ENCODE measurements at regions not wholly inside any gene's neighbourhood (a gene's known extent, or its start where the extent isn't known, plus 50 kb on each side); places are given as distances from the start of the nearest gene placed in this dataset.

GRCh38 chr16:59699786-59700185 lies 965.7 kb upstream of the GOT2 start:
- Histone ChIP-seq H3K27ac (ENCODE audit: extremely low read depth, low read depth, low read length) (no peak overlapping the region), H3K79me2 (ENCODE audit: control insufficient read depth, insufficient read depth, low read length) (no peaks in the 10 kb centered on the region), H3K9me3 (replicated peaks; ENCODE audit: control insufficient read depth, insufficient read depth, low read depth, low read length) (no peaks in the 10 kb centered on the region), H3K27me3 (ENCODE audit: control insufficient read depth in 2 of 2, insufficient read depth in 2 of 2, low read length in 2 of 2) (no peaks in the 10 kb centered on the region), H2AFZ (ENCODE audit: low read depth, low read length) (no peak overlapping the region), H4K20me1 (replicated peaks; ENCODE audit: control insufficient read depth, insufficient read depth, low read length) (no peaks in the 10 kb centered on the region), H3K36me3 (ENCODE audit: control insufficient read depth, insufficient read depth, low read length) (no peaks in the 10 kb centered on the region), H3K4me2 (ENCODE audit: insufficient read depth, low read length) (no peak overlapping the region), H3K4me1 (replicated peaks in 1 of 2; ENCODE audit: control insufficient read depth in 2 of 2, insufficient read depth in 2 of 2, low read length in 2 of 2) (no peaks in the 10 kb centered on the region), H3K9me1 (ENCODE audit: control insufficient read depth, insufficient read depth, low read length) (no peaks in the 10 kb centered on the region), H3K9ac (ENCODE audit: insufficient read depth in 1 of 2, low read depth in 2 of 2, low read length in 2 of 2) (no peak overlapping the region), H3K4me3 (no peak overlapping the region)
- intact Hi-C loops (cut with micrococcal nuclease), result no loop called here
- POLR2A ChIA-PET, result no interaction called here
- WGBS (ENCODE audit: insufficient coverage, low coverage, missing lambda C conversion rate), result 0% methylated on average over 1 of the region's 1 CpG
- no TSS peak for BruUV-seq (replicated peaks)
- ATAC-seq (no peak), DNase-seq (ENCODE audit: extremely low read depth in 1 of 4, low spot score in 3 of 4) (no peak), FAIRE-seq (no peak)
- CTCF ChIA-PET (ENCODE audit: low intra/inter-chr PET ratio), result no interaction called here
- in situ Hi-C loops (cut with MboI), result no loop called here
- no peak for TF ChIP-seq SUPT5H (IDR thresholded peaks at IDR 0.05)
- TF ChIP-seq ZC3H11A (IDR thresholded peaks at IDR 0.05; ENCODE audit: low read depth, low read length), result no peak
- TF ChIP-seq POLR2H (tag; IDR thresholded peaks at IDR 0.05; ENCODE audit: low read depth), result no peak
- TF ChIP-seq, protein P1, sequence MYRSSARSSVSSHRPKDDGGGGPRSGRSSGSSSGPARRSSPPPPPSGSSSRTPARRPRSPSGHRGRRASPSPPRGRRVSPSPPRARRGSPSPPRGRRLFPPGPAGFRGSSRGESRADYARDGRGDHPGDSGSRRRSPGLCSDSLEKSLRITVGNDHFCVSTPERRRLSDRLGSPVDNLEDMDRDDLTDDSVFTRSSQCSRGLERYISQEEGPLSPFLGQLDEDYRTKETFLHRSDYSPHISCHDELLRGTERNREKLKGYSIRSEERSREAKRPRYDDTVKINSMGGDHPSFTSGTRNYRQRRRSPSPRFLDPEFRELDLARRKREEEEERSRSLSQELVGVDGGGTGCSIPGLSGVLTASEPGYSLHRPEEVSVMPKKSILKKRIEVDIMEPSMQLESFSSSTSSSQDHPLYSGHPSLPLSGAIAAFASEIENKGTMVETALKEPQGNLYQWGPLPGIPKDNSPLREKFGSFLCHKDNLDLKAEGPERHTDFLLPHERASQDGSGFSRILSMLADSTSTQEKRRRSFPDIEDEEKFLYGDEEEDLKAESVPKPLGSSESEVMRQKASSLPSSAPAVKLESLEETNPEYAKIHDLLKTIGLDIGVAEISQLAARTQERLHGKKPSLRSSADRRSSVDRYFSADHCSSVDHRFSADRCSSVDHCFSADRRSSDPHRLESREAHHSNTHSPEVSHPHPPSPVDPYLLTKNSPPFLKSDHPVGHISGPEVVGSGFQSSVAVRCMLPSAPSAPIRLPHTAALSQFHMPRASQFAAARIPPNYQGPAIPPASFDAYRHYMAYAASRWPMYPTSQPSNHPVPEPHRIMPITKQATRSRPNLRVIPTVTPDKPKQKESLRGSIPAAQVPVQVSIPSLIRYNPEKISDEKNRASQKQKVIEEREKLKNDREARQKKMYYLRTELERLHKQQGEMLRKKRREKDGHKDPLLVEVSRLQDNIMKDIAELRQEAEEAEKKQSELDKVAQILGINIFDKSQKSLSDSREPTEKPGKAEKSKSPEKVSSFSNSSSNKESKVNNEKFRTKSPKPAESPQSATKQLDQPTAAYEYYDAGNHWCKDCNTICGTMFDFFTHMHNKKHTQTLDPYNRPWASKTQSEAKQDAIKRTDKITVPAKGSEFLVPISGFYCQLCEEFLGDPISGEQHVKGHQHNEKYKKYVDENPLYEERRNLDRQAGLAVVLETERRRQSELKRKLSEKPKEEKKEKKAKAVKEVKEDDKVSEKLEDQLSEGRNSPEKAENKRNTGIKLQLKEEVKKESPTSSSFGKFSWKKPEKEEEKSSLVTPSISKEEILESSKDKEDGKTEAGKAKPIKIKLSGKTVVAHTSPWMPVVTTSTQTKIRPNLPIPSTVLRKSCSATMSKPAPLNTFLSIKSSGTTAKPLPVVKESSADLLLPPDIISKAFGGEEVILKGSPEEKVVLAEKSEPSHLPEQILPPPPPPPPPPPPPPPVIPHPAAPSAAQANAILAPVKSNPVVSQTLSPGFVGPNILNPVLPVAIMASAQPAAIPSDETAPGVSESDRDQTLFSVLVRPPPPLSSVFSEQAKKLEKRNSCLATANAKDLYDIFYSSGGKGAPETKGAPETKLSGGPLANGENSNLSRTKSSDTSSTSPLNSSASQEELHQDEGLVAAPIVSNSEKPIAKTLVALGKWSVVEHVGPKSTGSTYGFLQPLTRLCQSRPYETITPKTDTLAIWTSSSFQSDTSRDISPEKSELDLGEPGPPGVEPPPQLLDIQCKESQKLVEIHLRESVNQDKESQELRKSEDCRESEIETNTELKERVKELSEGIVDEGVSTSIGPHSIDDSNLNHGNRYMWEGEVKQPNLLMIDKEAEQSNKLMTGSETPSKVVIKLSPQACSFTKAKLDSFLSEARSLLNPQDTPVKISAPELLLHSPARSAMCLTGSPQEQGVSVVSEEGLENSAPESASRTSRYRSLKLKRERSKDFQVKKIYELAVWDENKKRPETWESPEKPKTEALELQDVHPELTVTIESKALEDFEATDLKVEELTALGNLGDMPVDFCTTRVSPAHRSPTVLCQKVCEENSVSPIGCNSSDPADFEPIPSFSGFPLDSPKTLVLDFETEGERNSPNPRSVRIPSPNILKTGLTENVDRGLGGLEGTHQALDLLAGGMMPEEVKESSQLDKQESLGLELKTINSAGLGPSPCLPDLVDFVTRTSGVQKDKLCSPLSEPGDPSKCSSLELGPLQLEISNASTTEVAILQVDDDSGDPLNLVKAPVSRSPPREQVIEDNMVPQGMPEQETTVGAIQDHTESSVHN (IDR thresholded peaks at IDR 0.05; ENCODE audit: borderline replicate concordance in 1 of 2, low read depth in 1 of 2), result no peak
- no peak for TF ChIP-seq ZNF140 (CRISPR knock-in tag; IDR thresholded peaks at IDR 0.05)
- no peak for TF ChIP-seq TAF15 (IDR thresholded peaks at IDR 0.05; ENCODE audit: low read depth, low read length)
- no peak for TF ChIP-seq EHMT2 (IDR thresholded peaks at IDR 0.05)
- TF ChIP-seq ZNF449 (CRISPR knock-in tag; IDR thresholded peaks at IDR 0.05), result no peak
- no peak for TF ChIP-seq ZNF696 (CRISPR knock-in tag; conservative IDR thresholded peaks at IDR 0.05)
- no peak for TF ChIP-seq NFRKB (IDR thresholded peaks at IDR 0.05; ENCODE audit: low read depth)
- no peak for TF ChIP-seq ELK3 (CRISPR knock-in tag; IDR thresholded peaks at IDR 0.05)
- TF ChIP-seq ZNF263 (CRISPR knock-in tag; IDR thresholded peaks at IDR 0.05; ENCODE audit: borderline replicate concordance), result no peak
